Gastrocnemius medialis (tissue), 4 donors: ENCODE measurements at regions not wholly inside any gene's neighbourhood (a gene's known extent, or its start where the extent isn't known, plus 50 kb on each side); places are given as distances from the start of the nearest gene placed in this dataset.

Experiments
- CTCF ChIP-seq, 5 experiments: fragments of 450-650 bp in 3 of 5; fragments of 200-600 bp in 2 of 5; sonication (generic) in 2 of 5; IDR thresholded peaks in 4 of 5; conservative IDR thresholded peaks in 1 of 5; 1 replicate in 4 of 5; 2 replicates in 1 of 5; pipeline ENCODE4 v1.5.1; 2016 to 2019; ENCODE audit warnings: antibody characterized with exemption in 5 of 5, mild to moderate bottlenecking in 3 of 5, moderate library complexity in 3 of 5
- POLR2A ChIP-seq, 2 donors: fragments of 450-650 bp; IDR thresholded peaks; one replicate each; pipeline ENCODE4 v1.6.1; 2017; ENCODE audit warnings: antibody characterized with exemption in 2 of 2, mild to moderate bottlenecking in 2 of 2, moderate library complexity in 2 of 2

GRCh38 chrX:63506320-63506719 is 155.2 kb upstream of the SPIN4 start:
- TF ChIP-seq CTCF (IDR thresholded peaks at IDR 0.05 in 4 of 5, conservative IDR thresholded peaks at IDR 0.05 in 1 of 5) (peak in 1 of 5 experiments; percentile 15), POLR2A (IDR thresholded peaks at IDR 0.05) (no peak)
